ENCODE measurements at regions not wholly inside any gene's neighbourhood (a gene's known extent, or its start where the extent isn't known, plus 50 kb on each side); places are given as distances from the start of the nearest gene placed in this dataset.
"Not testable (repeated sequence)": the region's sequence is repeated elsewhere in the genome, so short reads cannot be mapped to it uniquely, and the experiment has no call there.

- Mint-ChIP-seq H3K4me1 (peaks cover 2% of the 10 kb centered on the region), H3K9me3 (ENCODE audit: low read depth) (no peaks in the 10 kb centered on the region), H3K27ac (no peak overlapping the region), H3K27me3 (peaks cover 4% of the 10 kb centered on the region), H3K4me3 (no peak overlapping the region), H3K36me3 (ENCODE audit: low read depth) (no peaks in the 10 kb centered on the region)
- ATAC-seq, result no peak
- POLR2A ChIA-PET, result no interaction called here
- CTCF ChIA-PET, result interaction anchor here (0.8 kb wide), 1 partner anchor 22 kb away, joined by 3 read pairs; no protein-coding TSS in a partner anchor
- intact Hi-C loops (cut with DNase I, micrococcal nuclease), result loop anchor here in 1 of 2 experiments (5.0 kb wide), 1 partner anchor 109 kb away; no protein-coding TSS in a partner anchor
- DNase-seq, result no peak
These were observed 114.2 kb upstream of the IGLL5 start for GRCh38 chr22:22773427-22773826.

GRCh38 chr22:22773979-22774604 lies 113.5 kb upstream of the IGLL5 start:
- POLR2A ChIA-PET, result no interaction called here
- Mint-ChIP-seq H3K9me3 (ENCODE audit: low read depth) (no peaks in the 10 kb centered on the region), H3K27ac (no peak overlapping the region), H3K27me3 (peaks cover 2% of the 10 kb centered on the region), H3K36me3 (ENCODE audit: low read depth) (no peaks in the 10 kb centered on the region), H3K4me3 (no peak overlapping the region), H3K4me1 (peaks cover 2% of the 10 kb centered on the region)
- ATAC-seq, result no peak
- CTCF ChIA-PET, result interaction anchor here (3.1 kb wide), 1 partner anchor 14 kb away, joined by 10 read pairs; no protein-coding TSS in a partner anchor
- DNase-seq, result no peak
- intact Hi-C loops (cut with DNase I, micrococcal nuclease), result loop anchor here in 1 of 2 experiments (5.0 kb wide), 1 partner anchor 108 kb away; no protein-coding TSS in a partner anchor

- H3K9me3 Mint-ChIP-seq (ENCODE audit: low read depth); H3K4me1 Mint-ChIP-seq; H3K27ac Mint-ChIP-seq; H3K4me3 Mint-ChIP-seq; POLR2A ChIA-PET; H3K27me3 Mint-ChIP-seq; ATAC-seq; H3K36me3 Mint-ChIP-seq (ENCODE audit: low read depth); DNase-seq: not testable (repeated sequence)
- intact Hi-C loops (cut with DNase I, micrococcal nuclease), result loop anchor here in 1 of 2 experiments (5.0 kb wide), 1 partner anchor 108 kb away; no protein-coding TSS in a partner anchor
- CTCF ChIA-PET, result interaction anchor here (0.6 to 3.1 kb wide), 3 partner anchors 12 to 1049 kb away, joined by 3 to 10 read pairs (median 5); no protein-coding TSS in a partner anchor
These were observed 112.9 kb upstream of the IGLL5 start for GRCh38 chr22:22774762-22775161.

GRCh38 chr22:22776121-22776520 lies 111.5 kb upstream of the IGLL5 start:
- no peak for ATAC-seq
- intact Hi-C loops (cut with DNase I, micrococcal nuclease), result no loop called here
- ChIA-PET POLR2A (no interaction called here), CTCF (interaction anchor here (1.3 to 3.1 kb wide), 2 partner anchors 11 to 12 kb away, joined by 5 to 10 read pairs; no protein-coding TSS in a partner anchor)
- Mint-ChIP-seq H3K4me1 (peaks cover 2% of the 10 kb centered on the region), H3K27ac (no peak overlapping the region), H3K27me3 (no peaks in the 10 kb centered on the region), H3K9me3 (ENCODE audit: low read depth) (no peaks in the 10 kb centered on the region), H3K36me3 (ENCODE audit: low read depth) (no peaks in the 10 kb centered on the region), H3K4me3 (no peak overlapping the region)
- DNase-seq, result no peak

GRCh38 chr22:22779213-22779612 lies 108.4 kb upstream of the IGLL5 start:
- Mint-ChIP-seq H3K27ac (no peak overlapping the region), H3K4me3 (no peak overlapping the region), H3K36me3 (ENCODE audit: low read depth) (no peaks in the 10 kb centered on the region), H3K4me1 (peaks cover 2% of the 10 kb centered on the region), H3K9me3 (ENCODE audit: low read depth) (no peaks in the 10 kb centered on the region), H3K27me3 (no peaks in the 10 kb centered on the region)
- DNase-seq, result no peak
- ATAC-seq, result no peak
- intact Hi-C loops (cut with DNase I, micrococcal nuclease), result no loop called here
- ChIA-PET CTCF (interaction anchor here (1.0 to 2.9 kb wide), 3 partner anchors 9 to 105 kb away, joined by 3 to 14 read pairs (median 5); no protein-coding TSS in a partner anchor), POLR2A (no interaction called here)

- Mint-ChIP-seq H3K27me3 (no peaks in the 10 kb centered on the region), H3K4me3 (no peak overlapping the region), H3K4me1 (peaks cover 7% of the 10 kb centered on the region), H3K36me3 (ENCODE audit: low read depth) (no peaks in the 10 kb centered on the region), H3K27ac (no peak overlapping the region), H3K9me3 (ENCODE audit: low read depth) (no peaks in the 10 kb centered on the region)
- DNase-seq (no peak), ATAC-seq (no peak)
- ChIA-PET POLR2A (no interaction called here), CTCF (interaction anchor here (0.6 to 1.7 kb wide), 7 partner anchors 14 to 98 kb away, joined by 3 to 7 read pairs (median 5); no protein-coding TSS in a partner anchor)
- intact Hi-C loops (cut with DNase I, micrococcal nuclease), result no loop called here
These were observed 104.0 kb upstream of the IGLL5 start for GRCh38 chr22:22783575-22783974.

GRCh38 chr22:22784249-22785039 lies 103.2 kb upstream of the IGLL5 start:
- Mint-ChIP-seq H3K36me3 (ENCODE audit: low read depth) (no peaks in the 10 kb centered on the region), H3K27me3 (no peaks in the 10 kb centered on the region), H3K9me3 (ENCODE audit: low read depth) (no peaks in the 10 kb centered on the region), H3K4me1 (peaks cover 13% of the 10 kb centered on the region), H3K4me3 (no peak overlapping the region), H3K27ac (no peak overlapping the region)
- ChIA-PET POLR2A (no interaction called here), CTCF (interaction anchor here (1.0 to 2.2 kb wide), 8 partner anchors 14 to 97 kb away, joined by 3 to 6 read pairs (median 5); no protein-coding TSS in a partner anchor)
- DNase-seq (no peak), ATAC-seq (no peak)
- intact Hi-C loops (cut with DNase I, micrococcal nuclease), result loop anchor here (5.0 kb wide), 2 partner anchors 98 to 158 kb away; no protein-coding TSS in a partner anchor

- CTCF ChIA-PET, result interaction anchor here (0.6 to 6.0 kb wide), 8 partner anchors 13 to 729 kb away, joined by 4 to 56 read pairs (median 4); no protein-coding TSS in a partner anchor
- Mint-ChIP-seq H3K27ac (no peak overlapping the region), H3K27me3 (no peaks in the 10 kb centered on the region), H3K36me3 (ENCODE audit: low read depth) (no peaks in the 10 kb centered on the region), H3K4me3 (no peak overlapping the region), H3K9me3 (ENCODE audit: low read depth) (no peaks in the 10 kb centered on the region), H3K4me1 (peaks cover 24% of the 10 kb centered on the region)
- intact Hi-C loops (cut with DNase I, micrococcal nuclease), result loop anchor here (5.0 kb wide), 2 partner anchors 97 to 157 kb away; no protein-coding TSS in a partner anchor
- ATAC-seq, result no peak
- POLR2A ChIA-PET, result no interaction called here
- DNase-seq, result no peak
These were observed 102.1 kb upstream of the IGLL5 start for GRCh38 chr22:22785316-22786065.

- no peaks in the 10 kb centered on the region for H3K9me3 Mint-ChIP-seq (ENCODE audit: low read depth)
- DNase-seq, result no peak
- CTCF ChIA-PET, result interaction anchor here (0.6 to 6.0 kb wide), 13 partner anchors 9 to 730 kb away, joined by 3 to 56 read pairs (median 4); no protein-coding TSS in a partner anchor
- no peak for ATAC-seq
- POLR2A ChIA-PET, result no interaction called here
- no peak overlapping the region for H3K27ac Mint-ChIP-seq
- no peaks in the 10 kb centered on the region for H3K27me3 Mint-ChIP-seq
- H3K4me1 Mint-ChIP-seq, result peaks cover 33% of the 10 kb centered on the region
- intact Hi-C loops (cut with DNase I, micrococcal nuclease), result loop anchor here (5.0 kb wide), 2 partner anchors 96 to 156 kb away; no protein-coding TSS in a partner anchor
- no peak overlapping the region for H3K4me3 Mint-ChIP-seq
- no peaks in the 10 kb centered on the region for H3K36me3 Mint-ChIP-seq (ENCODE audit: low read depth)
These were observed 101.1 kb upstream of the IGLL5 start for GRCh38 chr22:22786301-22787115.

- no peaks in the 10 kb centered on the region for H3K9me3 Mint-ChIP-seq (ENCODE audit: low read depth)
- intact Hi-C loops (cut with DNase I, micrococcal nuclease), result loop anchor here (5.0 kb wide), 2 partner anchors 95 to 155 kb away; no protein-coding TSS in a partner anchor
- POLR2A ChIA-PET, result no interaction called here
- H3K4me1 Mint-ChIP-seq, result peaks cover 39% of the 10 kb centered on the region
- no peak overlapping the region for H3K27ac Mint-ChIP-seq
- no peak for DNase-seq
- H3K36me3 Mint-ChIP-seq (ENCODE audit: low read depth), result no peaks in the 10 kb centered on the region
- no peak overlapping the region for H3K4me3 Mint-ChIP-seq
- no peaks in the 10 kb centered on the region for H3K27me3 Mint-ChIP-seq
- CTCF ChIA-PET, result interaction anchor here (0.6 to 6.0 kb wide), 14 partner anchors 10 to 97 kb away, joined by 3 to 56 read pairs (median 4); no protein-coding TSS in a partner anchor
- no peak for ATAC-seq
These were observed 100.5 kb upstream of the IGLL5 start for GRCh38 chr22:22787151-22787550.

All from activated CD4-positive, alpha-beta T cell treated with anti-CD3 and anti-CD28 coated beads for 36 hours (primary cell).